ENCODE measurements at regions not wholly inside any gene's neighbourhood (a gene's known extent, or its start where the extent isn't known, plus 50 kb on each side); places are given as distances from the start of the nearest gene placed in this dataset.

- TF ChIP-seq, protein P1, sequence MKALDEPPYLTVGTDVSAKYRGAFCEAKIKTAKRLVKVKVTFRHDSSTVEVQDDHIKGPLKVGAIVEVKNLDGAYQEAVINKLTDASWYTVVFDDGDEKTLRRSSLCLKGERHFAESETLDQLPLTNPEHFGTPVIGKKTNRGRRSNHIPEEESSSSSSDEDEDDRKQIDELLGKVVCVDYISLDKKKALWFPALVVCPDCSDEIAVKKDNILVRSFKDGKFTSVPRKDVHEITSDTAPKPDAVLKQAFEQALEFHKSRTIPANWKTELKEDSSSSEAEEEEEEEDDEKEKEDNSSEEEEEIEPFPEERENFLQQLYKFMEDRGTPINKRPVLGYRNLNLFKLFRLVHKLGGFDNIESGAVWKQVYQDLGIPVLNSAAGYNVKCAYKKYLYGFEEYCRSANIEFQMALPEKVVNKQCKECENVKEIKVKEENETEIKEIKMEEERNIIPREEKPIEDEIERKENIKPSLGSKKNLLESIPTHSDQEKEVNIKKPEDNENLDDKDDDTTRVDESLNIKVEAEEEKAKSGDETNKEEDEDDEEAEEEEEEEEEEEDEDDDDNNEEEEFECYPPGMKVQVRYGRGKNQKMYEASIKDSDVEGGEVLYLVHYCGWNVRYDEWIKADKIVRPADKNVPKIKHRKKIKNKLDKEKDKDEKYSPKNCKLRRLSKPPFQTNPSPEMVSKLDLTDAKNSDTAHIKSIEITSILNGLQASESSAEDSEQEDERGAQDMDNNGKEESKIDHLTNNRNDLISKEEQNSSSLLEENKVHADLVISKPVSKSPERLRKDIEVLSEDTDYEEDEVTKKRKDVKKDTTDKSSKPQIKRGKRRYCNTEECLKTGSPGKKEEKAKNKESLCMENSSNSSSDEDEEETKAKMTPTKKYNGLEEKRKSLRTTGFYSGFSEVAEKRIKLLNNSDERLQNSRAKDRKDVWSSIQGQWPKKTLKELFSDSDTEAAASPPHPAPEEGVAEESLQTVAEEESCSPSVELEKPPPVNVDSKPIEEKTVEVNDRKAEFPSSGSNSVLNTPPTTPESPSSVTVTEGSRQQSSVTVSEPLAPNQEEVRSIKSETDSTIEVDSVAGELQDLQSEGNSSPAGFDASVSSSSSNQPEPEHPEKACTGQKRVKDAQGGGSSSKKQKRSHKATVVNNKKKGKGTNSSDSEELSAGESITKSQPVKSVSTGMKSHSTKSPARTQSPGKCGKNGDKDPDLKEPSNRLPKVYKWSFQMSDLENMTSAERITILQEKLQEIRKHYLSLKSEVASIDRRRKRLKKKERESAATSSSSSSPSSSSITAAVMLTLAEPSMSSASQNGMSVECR (CRISPR knock-in tag; IDR thresholded peaks at IDR 0.05), result no peak
- TF ChIP-seq POLR2A (conservative IDR thresholded peaks at IDR 0.05) (no peak), GABPA (tag; conservative IDR thresholded peaks at IDR 0.05; ENCODE audit: low read depth) (no peak), HIVEP1 (CRISPR knock-in tag; IDR thresholded peaks at IDR 0.05) (no peak), NR2F6 (CRISPR knock-in tag; IDR thresholded peaks at IDR 0.05) (no peak), ZNF79 (CRISPR knock-in tag; IDR thresholded peaks at IDR 0.05; ENCODE audit: low read depth) (no peak), ZNF507 (tag; conservative IDR thresholded peaks at IDR 0.05) (no peak), TRIM24 (IDR thresholded peaks at IDR 0.05) (0 out of 4 replicates have a peak, but pooled peaks of 1 of the 2 experiments have one; percentile 5), ZNF23 (CRISPR knock-in tag; IDR thresholded peaks at IDR 0.05) (no peak), ZFP36 (IDR thresholded peaks at IDR 0.05; ENCODE audit: low read depth, low read length, partially characterized antibody) (no peak), TAL1 (IDR thresholded peaks at IDR 0.05) (0 out of 2 replicates have a peak, but pooled peaks have one; percentile 10), MAFK (IDR thresholded peaks at IDR 0.05; ENCODE audit: low read length) (0 out of 2 replicates have a peak, but pooled peaks have one; percentile 2), GATA2 (CRISPR knock-in tag; IDR thresholded peaks at IDR 0.05) (peak; percentile 59), FOXA1 (IDR thresholded peaks at IDR 0.05; ENCODE audit: borderline replicate concordance) (no peak), MEF2D (tag; conservative IDR thresholded peaks at IDR 0.05; ENCODE audit: low read depth) (peak; percentile 9; the same call in 1 of the 2 replicates)
- TF ChIP-seq, protein P2, sequence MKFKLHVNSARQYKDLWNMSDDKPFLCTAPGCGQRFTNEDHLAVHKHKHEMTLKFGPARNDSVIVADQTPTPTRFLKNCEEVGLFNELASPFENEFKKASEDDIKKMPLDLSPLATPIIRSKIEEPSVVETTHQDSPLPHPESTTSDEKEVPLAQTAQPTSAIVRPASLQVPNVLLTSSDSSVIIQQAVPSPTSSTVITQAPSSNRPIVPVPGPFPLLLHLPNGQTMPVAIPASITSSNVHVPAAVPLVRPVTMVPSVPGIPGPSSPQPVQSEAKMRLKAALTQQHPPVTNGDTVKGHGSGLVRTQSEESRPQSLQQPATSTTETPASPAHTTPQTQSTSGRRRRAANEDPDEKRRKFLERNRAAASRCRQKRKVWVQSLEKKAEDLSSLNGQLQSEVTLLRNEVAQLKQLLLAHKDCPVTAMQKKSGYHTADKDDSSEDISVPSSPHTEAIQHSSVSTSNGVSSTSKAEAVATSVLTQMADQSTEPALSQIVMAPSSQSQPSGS (CRISPR knock-in tag; IDR thresholded peaks at IDR 0.05), result no peak
- TF ChIP-seq, protein P3, sequence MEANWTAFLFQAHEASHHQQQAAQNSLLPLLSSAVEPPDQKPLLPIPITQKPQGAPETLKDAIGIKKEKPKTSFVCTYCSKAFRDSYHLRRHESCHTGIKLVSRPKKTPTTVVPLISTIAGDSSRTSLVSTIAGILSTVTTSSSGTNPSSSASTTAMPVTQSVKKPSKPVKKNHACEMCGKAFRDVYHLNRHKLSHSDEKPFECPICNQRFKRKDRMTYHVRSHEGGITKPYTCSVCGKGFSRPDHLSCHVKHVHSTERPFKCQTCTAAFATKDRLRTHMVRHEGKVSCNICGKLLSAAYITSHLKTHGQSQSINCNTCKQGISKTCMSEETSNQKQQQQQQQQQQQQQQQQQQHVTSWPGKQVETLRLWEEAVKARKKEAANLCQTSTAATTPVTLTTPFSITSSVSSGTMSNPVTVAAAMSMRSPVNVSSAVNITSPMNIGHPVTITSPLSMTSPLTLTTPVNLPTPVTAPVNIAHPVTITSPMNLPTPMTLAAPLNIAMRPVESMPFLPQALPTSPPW (CRISPR knock-in tag; IDR thresholded peaks at IDR 0.05), result peak; percentile 50; the same call in 1 of the 2 replicates
- TF ChIP-seq, protein P4, sequence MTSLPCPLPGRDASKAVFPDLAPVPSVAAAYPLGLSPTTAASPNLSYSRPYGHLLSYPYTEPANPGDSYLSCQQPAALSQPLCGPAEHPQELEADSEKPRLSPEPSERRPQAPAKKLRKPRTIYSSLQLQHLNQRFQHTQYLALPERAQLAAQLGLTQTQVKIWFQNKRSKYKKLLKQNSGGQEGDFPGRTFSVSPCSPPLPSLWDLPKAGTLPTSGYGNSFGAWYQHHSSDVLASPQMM (CRISPR knock-in tag; IDR thresholded peaks at IDR 0.05), result no peak
- TF ChIP-seq, protein P5, sequence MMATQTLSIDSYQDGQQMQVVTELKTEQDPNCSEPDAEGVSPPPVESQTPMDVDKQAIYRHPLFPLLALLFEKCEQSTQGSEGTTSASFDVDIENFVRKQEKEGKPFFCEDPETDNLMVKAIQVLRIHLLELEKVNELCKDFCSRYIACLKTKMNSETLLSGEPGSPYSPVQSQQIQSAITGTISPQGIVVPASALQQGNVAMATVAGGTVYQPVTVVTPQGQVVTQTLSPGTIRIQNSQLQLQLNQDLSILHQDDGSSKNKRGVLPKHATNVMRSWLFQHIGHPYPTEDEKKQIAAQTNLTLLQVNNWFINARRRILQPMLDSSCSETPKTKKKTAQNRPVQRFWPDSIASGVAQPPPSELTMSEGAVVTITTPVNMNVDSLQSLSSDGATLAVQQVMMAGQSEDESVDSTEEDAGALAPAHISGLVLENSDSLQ (IDR thresholded peaks at IDR 0.05), result 0 out of 2 replicates have a peak, but pooled peaks have one; percentile 7
Observed at GRCh38 chr3:170727754-170728153, 141.9 kb upstream of the SLC7A14 start (continued).

All from K562 (cell line).